ENCODE measurements at regions not wholly inside any gene's neighbourhood (a gene's known extent, or its start where the extent isn't known, plus 50 kb on each side); places are given as distances from the start of the nearest gene placed in this dataset.

- TF ChIP-seq ZSCAN29 (IDR thresholded peaks at IDR 0.05) (no peak), STAT3 (IDR thresholded peaks at IDR 0.05; ENCODE audit: low read depth, low read length) (no peak), RELB (IDR thresholded peaks at IDR 0.05; ENCODE audit: low read depth) (no peak), POLR2A (IDR thresholded peaks at IDR 0.05; ENCODE audit: low read depth, low read length) (no peak), BRCA1 (IDR thresholded peaks at IDR 0.05; ENCODE audit: low read depth, low read length) (no peak), BHLHE40 (IDR thresholded peaks at IDR 0.05; ENCODE audit: borderline replicate concordance in 1 of 2, low read depth in 2 of 2, low read length in 1 of 2) (no peak), CTCF (IDR thresholded peaks at IDR 0.05 in 2 of 3, conservative IDR thresholded peaks at IDR 0.05 in 1 of 3; ENCODE audit: control insufficient read depth in 2 of 3, extremely low read depth in 1 of 3, insufficient read depth in 1 of 3, low read depth in 3 of 3, low read length in 3 of 3) (no peak), MXI1 (IDR thresholded peaks at IDR 0.05; ENCODE audit: low read depth, low read length) (no peak), MTA3 (IDR thresholded peaks at IDR 0.05; ENCODE audit: borderline replicate concordance, low read length) (no peak), SREBF1 (IDR thresholded peaks at IDR 0.05; ENCODE audit: low read length) (no peak)
These were observed 642.0 kb downstream of the GALC start for GRCh38 chr14:87351007-87351406.
